Ishikawa (cell line): ENCODE measurements at regions not wholly inside any gene's neighbourhood (a gene's known extent, or its start where the extent isn't known, plus 50 kb on each side); places are given as distances from the start of the nearest gene placed in this dataset.

Source experiments
- CEBPB ChIP-seq: IDR thresholded peaks from 2 replicates; pipeline ENCODE4 v1.6.1; 2012
- CREB1 ChIP-seq: IDR thresholded peaks from 2 replicates; pipeline ENCODE4 v1.6.1; 2012; ENCODE audit warnings: low read depth
- EGR1 ChIP-seq: IDR thresholded peaks from 2 replicates; pipeline ENCODE4 v1.6.1; 2012
- EP300 ChIP-seq: IDR thresholded peaks from 2 replicates; pipeline ENCODE4 v1.6.1; 2012; ENCODE audit warnings: borderline replicate concordance
- FOXM1 ChIP-seq: IDR thresholded peaks from 2 replicates; pipeline ENCODE4 v1.6.1; 2012; ENCODE audit warnings: low read depth, borderline replicate concordance
- NFIC ChIP-seq: IDR thresholded peaks from 2 replicates; pipeline ENCODE4 v1.6.1; 2012
- RAD21 ChIP-seq: IDR thresholded peaks from 2 replicates; pipeline ENCODE4 v1.6.1; 2012; ENCODE audit warnings: low read depth
- REST ChIP-seq: IDR thresholded peaks from 2 replicates; pipeline ENCODE4 v1.6.1; 2012; ENCODE audit warnings: low read depth, mild to moderate bottlenecking
- TAF1 ChIP-seq: IDR thresholded peaks from 2 replicates; pipeline ENCODE4 v1.6.1; 2012; ENCODE audit warnings: low read depth, mild to moderate bottlenecking
- TCF12 ChIP-seq: IDR thresholded peaks from 2 replicates; pipeline ENCODE4 v1.6.1; 2012; ENCODE audit warnings: low read depth
- TEAD4 ChIP-seq: IDR thresholded peaks from 2 replicates; pipeline ENCODE4 v1.6.1; 2012
- YY1 ChIP-seq: IDR thresholded peaks from 2 replicates; pipeline ENCODE4 v1.6.1; 2012; ENCODE audit warnings: low read depth
- ZBTB7A ChIP-seq: IDR thresholded peaks from 2 replicates; pipeline ENCODE4 v1.6.1; 2012; ENCODE audit warnings: low read depth
- TF ChIP-seq, protein P1 (sequence below): IDR thresholded peaks from 2 replicates; pipeline ENCODE4 v1.6.1; 2012
- TF ChIP-seq, protein P2 (sequence below): IDR thresholded peaks from 2 replicates; pipeline ENCODE4 v1.6.1; 2012

- TF ChIP-seq NFIC (no peak), YY1 (no peak), TEAD4 (no peak), EGR1 (no peak), CREB1 (no peak), REST (no peak), TCF12 (no peak), ZBTB7A (no peak), EP300 (no peak), CEBPB (no peak), FOXM1 (no peak), TAF1 (no peak), RAD21 (no peak)
- TF ChIP-seq, protein P1, sequence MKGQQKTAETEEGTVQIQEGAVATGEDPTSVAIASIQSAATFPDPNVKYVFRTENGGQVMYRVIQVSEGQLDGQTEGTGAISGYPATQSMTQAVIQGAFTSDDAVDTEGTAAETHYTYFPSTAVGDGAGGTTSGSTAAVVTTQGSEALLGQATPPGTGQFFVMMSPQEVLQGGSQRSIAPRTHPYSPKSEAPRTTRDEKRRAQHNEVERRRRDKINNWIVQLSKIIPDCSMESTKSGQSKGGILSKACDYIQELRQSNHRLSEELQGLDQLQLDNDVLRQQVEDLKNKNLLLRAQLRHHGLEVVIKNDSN = no peak
- TF ChIP-seq, protein P2, sequence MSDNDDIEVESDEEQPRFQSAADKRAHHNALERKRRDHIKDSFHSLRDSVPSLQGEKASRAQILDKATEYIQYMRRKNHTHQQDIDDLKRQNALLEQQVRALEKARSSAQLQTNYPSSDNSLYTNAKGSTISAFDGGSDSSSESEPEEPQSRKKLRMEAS = no peak
Observed at GRCh38 chr7:118664498-118664897, 440.0 kb downstream of the ANKRD7 start.

DNA sequence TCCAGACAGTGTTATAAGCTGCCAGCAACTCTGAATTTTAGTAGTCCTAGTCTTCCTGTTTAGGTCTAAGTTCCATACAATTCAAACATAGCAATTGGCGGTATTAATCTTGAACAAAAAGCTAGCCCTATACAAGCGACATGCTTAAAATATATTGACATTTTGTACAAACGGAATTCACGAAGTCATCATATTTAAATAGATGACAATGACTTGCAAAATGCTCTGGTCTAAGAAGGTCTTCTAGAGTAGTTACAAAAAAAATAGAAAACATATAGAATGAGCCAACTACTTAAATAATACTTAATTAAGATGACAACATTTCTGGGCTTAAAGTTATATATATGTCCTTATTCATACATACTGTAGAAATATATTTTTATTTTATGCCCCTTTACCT lies 446.6 kb downstream of the ANKRD7 start:
- TF ChIP-seq REST = no peak
- no peak for TF ChIP-seq EP300
- TF ChIP-seq ZBTB7A = no peak

GRCh38 chr7:118684796-118685195 lies 460.3 kb downstream of the ANKRD7 start:
- no peak for TF ChIP-seq EP300
- TF ChIP-seq TAF1 = no peak
- TF ChIP-seq FOXM1 = no peak
- no peak for TF ChIP-seq CEBPB
- no peak for TF ChIP-seq NFIC
- TF ChIP-seq, protein P1 = no peak
- TF ChIP-seq, protein P2 = no peak
- TF ChIP-seq CREB1 = no peak
- no peak for TF ChIP-seq EGR1

- TF ChIP-seq YY1 (no peak), CREB1 (no peak), FOXM1 (no peak), CEBPB (no peak), EP300 (no peak), EGR1 (no peak), TAF1 (no peak), TCF12 (no peak), ZBTB7A (no peak), TEAD4 (no peak), REST (no peak), NFIC (no peak), RAD21 (no peak)
- TF ChIP-seq, protein P2 = no peak
- TF ChIP-seq, protein P1 = no peak
Observed at GRCh38 chr7:118689403-118689802, 464.9 kb downstream of the ANKRD7 start.
